ENCODE measurements at regions not wholly inside any gene's neighbourhood (a gene's known extent, or its start where the extent isn't known, plus 50 kb on each side); places are given as distances from the start of the nearest gene placed in this dataset.
"Not testable (repeated sequence)": the region's sequence is repeated elsewhere in the genome, so short reads cannot be mapped to it uniquely, and the experiment has no call there.

- no peak for DNase-seq
Measured at GRCh38 chr2:166831930-166832329, 56.4 kb upstream of the XIRP2 start.

- no peak for DNase-seq
Measured at GRCh38 chr2:166825914-166826313, 62.4 kb upstream of the XIRP2 start.

- no peak for DNase-seq
Measured at GRCh38 chr2:166814335-166814734, 73.9 kb upstream of the XIRP2 start.

- DNase-seq = no peak
Measured at GRCh38 chr2:166812166-166812891, 76.0 kb upstream of the XIRP2 start.

- no peak for DNase-seq
Measured at GRCh38 chr2:166805753-166806152, 82.5 kb upstream of the XIRP2 start.

GRCh38 chr2:166803373-166804000, 84.8 kb upstream of the XIRP2 start:
- no peak for DNase-seq

- DNase-seq = no peak
Measured at GRCh38 chr2:166802475-166802874, 85.8 kb upstream of the XIRP2 start.

- no peak for DNase-seq
Measured at GRCh38 chr2:166792808-166793207, 95.5 kb upstream of the XIRP2 start.

GRCh38 chr2:166786707-166787106, 101.6 kb upstream of the XIRP2 start:
- no peak for DNase-seq

GRCh38 chr2:166784296-166784946, 103.9 kb upstream of the XIRP2 start:
- DNase-seq = no peak

GRCh38 chr2:166775176-166775575, 113.1 kb upstream of the XIRP2 start:
- no peak for DNase-seq

GRCh38 chr2:166773308-166773949, 114.9 kb upstream of the XIRP2 start:
- DNase-seq = no peak

GRCh38 chr2:166768393-166769123, 119.7 kb upstream of the XIRP2 start:
- DNase-seq = no peak

- not testable (repeated sequence) for DNase-seq
Measured at GRCh38 chr2:166766769-166767322, 121.4 kb upstream of the XIRP2 start.

GRCh38 chr2:166766220-166766619, 122.1 kb upstream of the XIRP2 start:
- DNase-seq = no peak

GRCh38 chr2:166765141-166765540, 123.1 kb upstream of the XIRP2 start:
- DNase-seq = peak; percentile 30

GRCh38 chr2:166764702-166765101, 123.6 kb upstream of the XIRP2 start:
- no peak for DNase-seq

GRCh38 chr2:166764216-166764615, 124.1 kb upstream of the XIRP2 start:
- no peak for DNase-seq

- DNase-seq = no peak
Measured at GRCh38 chr2:166762746-166763145, 125.5 kb upstream of the XIRP2 start.

GRCh38 chr2:166758956-166759355, 129.3 kb upstream of the XIRP2 start:
- DNase-seq = no peak

GRCh38 chr2:166750624-166751023, 137.7 kb upstream of the XIRP2 start:
- no peak for DNase-seq

GRCh38 chr2:166744117-166744516, 144.2 kb upstream of the XIRP2 start:
- DNase-seq = not testable (repeated sequence)

- DNase-seq = not testable (repeated sequence)
Measured at GRCh38 chr2:166743482-166743881, 144.8 kb upstream of the XIRP2 start.
